A549 (cell line): ENCODE measurements at regions not wholly inside any gene's neighbourhood (a gene's known extent, or its start where the extent isn't known, plus 50 kb on each side); places are given as distances from the start of the nearest gene placed in this dataset.

Source experiments
- ATAC-seq, 2 experiments: fragments of 200-7000 bp in 1 of 2; fragments of >200 bp in 1 of 2; cut with Nextera tagmentation in 1 of 2; cut with Tn5 transposase in 1 of 2; 3 replicates each; pipeline versions ENCODE4 v1.8.0 to v1.9.1; 2018 to 2020; ENCODE audit warnings: mild to moderate bottlenecking in 1 of 2, moderate library complexity in 1 of 2
- CTCF ChIA-PET: fragments of 300-600 bp; sonication (Branson Sonifier 250); formaldehyde crosslinking; extraction: SDS; loops from one replicate; lab custom pipeline; 2021; ENCODE audit warnings: antibody characterized with exemption, inconsistent platforms; lab: Yijun Ruan, JAX
- POLR2A ChIA-PET: fragments of 350-600 bp; formaldehyde crosslinking; extraction: SDS; loops from one replicate; lab custom pipeline; 2021; ENCODE audit warnings: antibody characterized with exemption, inconsistent platforms; lab: Yijun Ruan, JAX
- DNase-seq, 2 experiments: peaks; one replicate each; pipeline versions ENCODE4 v3.0.0 to v3.0.0-alpha.2; 2011 to 2016; ENCODE audit warnings: low read depth in 1 of 2, low spot score in 1 of 2
- FAIRE-seq: peaks from 2 replicates; lab custom pipeline; 2011; peaks lifted over from hg19 to GRCh38; lab: Jason Lieb, UNC
- H3K27ac ChIP-seq, 2 experiments: fragments of >200 bp; sonication (Bioruptor Twin); formaldehyde crosslinking; 3 replicates each; pipeline ENCODE4 v1.5.1; 2016 to 2017
- H3K4me1 ChIP-seq: fragments of >200 bp; sonication (Bioruptor Twin); formaldehyde crosslinking; 3 replicates; pipeline ENCODE4 v1.6.1; 2016
- H3K4me2 ChIP-seq: fragments of >200 bp; sonication (Bioruptor Twin); formaldehyde crosslinking; 3 replicates; pipeline ENCODE4 v1.6.1; 2016
- H3K4me3 ChIP-seq: fragments of >200 bp; sonication (Bioruptor Twin); formaldehyde crosslinking; 3 replicates; pipeline ENCODE4 v1.5.1; 2016
- H3K9me3 ChIP-seq: fragments of >200 bp; sonication (Bioruptor Twin); formaldehyde crosslinking; 3 replicates; pipeline ENCODE4 v1.6.1; 2016
- BCL3 ChIP-seq: fragments of >200 bp; sonication (Bioruptor Twin); formaldehyde crosslinking; IDR thresholded peaks from 3 replicates; pipeline ENCODE4 v1.6.1; 2016
- CBX8 ChIP-seq: fragments of 200-600 bp; sonication (generic); IDR thresholded peaks from 2 replicates; pipeline ENCODE4 v1.6.1; 2016
- CHD4 ChIP-seq: fragments of 200-600 bp; sonication (generic); IDR thresholded peaks from 2 replicates; pipeline ENCODE4 v1.6.1; 2016; ENCODE audit warnings: antibody characterized with exemption, mild to moderate bottlenecking, borderline replicate concordance
- CTCF ChIP-seq: fragments of >200 bp; sonication (Bioruptor Twin); formaldehyde crosslinking; IDR thresholded peaks from 3 replicates; pipeline ENCODE4 v1.5.1; 2016
- EHF ChIP-seq: fragments of 250-450 bp; sonication (Bioruptor Pico); IDR thresholded peaks from 2 replicates; pipeline ENCODE4 v1.5.0; 2020; ENCODE audit warnings: mild to moderate bottlenecking
- ELK1 ChIP-seq: fragments of 150-350 bp; IDR thresholded peaks from 2 replicates; pipeline ENCODE4 v1.6.1; 2014; ENCODE audit warnings: low read depth, mild to moderate bottlenecking, low read length
- FOXS1 ChIP-seq: fragments of 250-450 bp; sonication (Bioruptor Pico); IDR thresholded peaks from 2 replicates; pipeline ENCODE4 v1.5.0; 2020; ENCODE audit warnings: mild to moderate bottlenecking, moderate library complexity
- HDAC2 ChIP-seq: fragments of 200-600 bp; sonication (generic); IDR thresholded peaks from 2 replicates; pipeline ENCODE4 v1.6.1; 2016
- HEYL ChIP-seq: fragments of 250-450 bp; sonication (Bioruptor Pico); IDR thresholded peaks from 2 replicates; pipeline ENCODE4 v1.8.0; 2021; ENCODE audit warnings: mild to moderate bottlenecking, moderate library complexity
- HMGXB4 ChIP-seq: fragments of 250-450 bp; sonication (Bioruptor Pico); IDR thresholded peaks from 2 replicates; pipeline ENCODE4 v1.5.0; 2021; ENCODE audit warnings: mild to moderate bottlenecking, moderate library complexity, borderline replicate concordance
- HOXA7 ChIP-seq: fragments of 250-450 bp; sonication (Bioruptor Pico); IDR thresholded peaks from 2 replicates; pipeline ENCODE4 v1.5.0; 2020; ENCODE audit warnings: mild to moderate bottlenecking, moderate library complexity
- JUN ChIP-seq, 2 experiments: fragments of >200 bp; sonication (Bioruptor Twin); formaldehyde crosslinking; IDR thresholded peaks; 2 replicates in 1 of 2; 3 replicates in 1 of 2; pipeline ENCODE4 v1.6.1; 2016 to 2017
- JUNB ChIP-seq: fragments of >200 bp; sonication (Bioruptor Twin); formaldehyde crosslinking; IDR thresholded peaks from 2 replicates; pipeline ENCODE4 v1.6.1; 2016
- KDM1A ChIP-seq: fragments of 200-600 bp; sonication (generic); IDR thresholded peaks from 2 replicates; pipeline ENCODE4 v1.6.1; 2016; ENCODE audit warnings: low read depth, mild to moderate bottlenecking
- MAFK ChIP-seq: fragments of 450-650 bp; IDR thresholded peaks from 2 replicates; pipeline ENCODE4 v1.6.1; 2014; ENCODE audit not compliant: partially characterized antibody
- MAZ ChIP-seq: fragments of 150-350 bp; IDR thresholded peaks from 2 replicates; pipeline ENCODE4 v1.6.1; 2014; ENCODE audit warnings: antibody characterized with exemption, low read depth, low read length, borderline replicate concordance
- PBX3 ChIP-seq: IDR thresholded peaks from 2 replicates; pipeline ENCODE4 v1.6.1; 2012
- POLR2A ChIP-seq: IDR thresholded peaks from 2 replicates; pipeline ENCODE4 v1.6.1; 2012; ENCODE audit warnings: mild to moderate bottlenecking, low read length
- POLR2AphosphoS2 ChIP-seq: conservative IDR thresholded peaks from 2 replicates; pipeline ENCODE4 v1.6.1; 2012; ENCODE audit warnings: low read length, improper control_type of control experiment, inconsistent platforms
- RAD21 ChIP-seq, 2 experiments: fragments of >200 bp in 1 of 2; sonication (Bioruptor Twin) in 1 of 2; formaldehyde crosslinking in 1 of 2; IDR thresholded peaks in 1 of 2; conservative IDR thresholded peaks in 1 of 2; 2 replicates in 1 of 2; 3 replicates in 1 of 2; pipeline ENCODE4 v1.6.1; 2012 to 2018; ENCODE audit warnings: inconsistent platforms in 1 of 2
- REST ChIP-seq: fragments of 200-600 bp; sonication (generic); IDR thresholded peaks from 2 replicates; pipeline ENCODE4 v1.6.1; 2016; ENCODE audit warnings: antibody characterized with exemption, mild to moderate bottlenecking, moderate library complexity
- RFX5 ChIP-seq: fragments of 450-650 bp; IDR thresholded peaks from 2 replicates; pipeline ENCODE4 v1.7.1; 2014; ENCODE audit warnings: antibody characterized with exemption, mild to moderate bottlenecking, moderate library complexity
- RNF2 ChIP-seq: fragments of 200-600 bp; sonication (generic); IDR thresholded peaks from 2 replicates; pipeline ENCODE4 v1.6.1; 2016; ENCODE audit warnings: low read depth, mild to moderate bottlenecking, antibody characterized with exemption, moderate library complexity, borderline replicate concordance
- SMC3 ChIP-seq: fragments of >200 bp; sonication (Bioruptor Twin); formaldehyde crosslinking; IDR thresholded peaks from 3 replicates; pipeline ENCODE4 v1.6.1; 2018; ENCODE audit warnings: inconsistent platforms
- TFCP2L1 ChIP-seq: fragments of 250-450 bp; sonication (Bioruptor Pico); IDR thresholded peaks from 2 replicates; pipeline ENCODE4 v1.5.0; 2021; ENCODE audit warnings: mild to moderate bottlenecking
- USF2 ChIP-seq: fragments of 450-650 bp; IDR thresholded peaks from 2 replicates; pipeline ENCODE4 v1.6.1; 2014; ENCODE audit warnings: antibody characterized with exemption
- ZFP36 ChIP-seq: fragments of 450-650 bp; IDR thresholded peaks from 2 replicates; pipeline ENCODE4 v1.6.1; 2014; ENCODE audit warnings: borderline replicate concordance; ENCODE audit not compliant: partially characterized antibody
- ZNF302 ChIP-seq: fragments of 250-450 bp; sonication (Bioruptor Pico); IDR thresholded peaks from 2 replicates; pipeline ENCODE4 v1.9.0; 2021; ENCODE audit warnings: inconsistent platforms, mild to moderate bottlenecking, moderate library complexity
- WGBS: methylation state at CpG from one replicate; pipeline ENCODE4 v1.1.6; 2017; ENCODE audit errors: missing lambda C conversion rate; 5-methylcytosine and 5-hydroxymethylcytosine counted together

- Histone ChIP-seq H3K4me2 (no peak overlapping the region), H3K4me3 (no peak overlapping the region)
- no peak for DNase-seq
- WGBS = 54% methylated on average over 11 of the region's 11 CpGs
- TF ChIP-seq ZFP36 (no peak), RNF2 (no peak), REST (no peak), SMC3 (no peak), CBX8 (no peak), FOXS1 (CRISPR knock-in tag) (no peak), HEYL (CRISPR knock-in tag) (no peak), HOXA7 (CRISPR knock-in tag) (no peak), POLR2A (no peak), TFCP2L1 (CRISPR knock-in tag) (no peak), RAD21 (conservative IDR thresholded peaks at IDR 0.05 in 1 of 2, IDR thresholded peaks at IDR 0.05 in 1 of 2) (no peak), POLR2AphosphoS2 (no peak), RFX5 (no peak), USF2 (no peak), JUN (IDR thresholded peaks at IDR 0.05) (no peak), CTCF (no peak), ZNF302 (CRISPR knock-in tag) (no peak), HMGXB4 (CRISPR knock-in tag) (no peak), KDM1A (no peak)
- TF ChIP-seq, all 56 proteins: peak for 0
- no peaks in the 10 kb centered on the region for H3K9me3 ChIP-seq
- POLR2A ChIA-PET = no interaction called here
- CTCF ChIA-PET = no interaction called here
- no peaks in the 10 kb centered on the region for H3K4me1 ChIP-seq
- FAIRE-seq (no peak), ATAC-seq (no peak)
- no peak overlapping the region for H3K27ac ChIP-seq
These were observed 155.6 kb upstream of the SMLR1 start for GRCh38 chr6:130671577-130671976.

- WGBS = 55% methylated on average over 6 of the region's 6 CpGs
- DNase-seq (no peak), ATAC-seq (no peak), FAIRE-seq (no peak)
- no peak for TF ChIP-seq RFX5
- no peak for TF ChIP-seq MAFK
- TF ChIP-seq HDAC2 = no peak
- TF ChIP-seq JUNB = no peak
- no peak for TF ChIP-seq POLR2AphosphoS2
- TF ChIP-seq PBX3 = no peak
- TF ChIP-seq FOXS1 (CRISPR knock-in tag) = no peak
- TF ChIP-seq CHD4 = no peak
- no peak for TF ChIP-seq EHF
- no peak for TF ChIP-seq HEYL (CRISPR knock-in tag)
- no peak for TF ChIP-seq SMC3
- TF ChIP-seq ELK1 = no peak
- no peak for TF ChIP-seq MAZ
- no peak for TF ChIP-seq BCL3
- TF ChIP-seq KDM1A = no peak
- Histone ChIP-seq H3K4me2 (no peak overlapping the region), H3K27ac (no peak overlapping the region), H3K9me3 (no peaks in the 10 kb centered on the region), H3K4me1 (no peaks in the 10 kb centered on the region), H3K4me3 (no peak overlapping the region)
- POLR2A ChIA-PET = no interaction called here
- CTCF ChIA-PET = no interaction called here
These were observed 155.1 kb upstream of the SMLR1 start for GRCh38 chr6:130672153-130672552.
